B cell (primary cell): ENCODE measurements at regions not wholly inside any gene's neighbourhood (a gene's known extent, or its start where the extent isn't known, plus 50 kb on each side); places are given as distances from the start of the nearest gene placed in this dataset.

ENCODE experiments used
- ATAC-seq: fragments of 200-7000 bp; cut with Tn5 transposase; one replicate; pipeline ENCODE4 v1.10.0; 2021; ENCODE audit warnings: low read depth, mild to moderate bottlenecking, moderate number of reproducible peaks, moderate library complexity
- CTCF ChIA-PET: fragments of 350-600 bp; sonication (Branson Sonifier 250); formaldehyde crosslinking; loops from one replicate; lab custom pipeline; 2021; ENCODE audit warnings: antibody characterized with exemption, inconsistent platforms; lab: Charles Lee
- POLR2A ChIA-PET: fragments of 350-600 bp; sonication (Branson Sonifier 250); formaldehyde crosslinking; loops from one replicate; lab custom pipeline; 2021; ENCODE audit warnings: antibody characterized with exemption; lab: Charles Lee
- DNase-seq: peaks from one replicate; pipeline ENCODE4 v3.0.0; 2013
- H2AFZ ChIP-seq: 2 replicates; pipeline ENCODE4 v1.6.1; 2012; ENCODE audit warnings: mild to moderate bottlenecking, low read depth, low read length; ENCODE audit not compliant: insufficient read depth, poor library complexity, severe bottlenecking
- H3K27ac ChIP-seq, 2 donors: 1 replicate in 1 of 2; 2 replicates in 1 of 2; pipeline ENCODE4 v1.5.1; 2012 to 2013; ENCODE audit warnings: low read length in 2 of 2, mild to moderate bottlenecking in 2 of 2, moderate library complexity in 1 of 2
- H3K27me3 ChIP-seq, 4 experiments: fragments of 200-600 bp in 1 of 4; sonication (generic) in 1 of 4; replicated peaks in 1 of 4; 1 replicate in 2 of 4; 2 replicates in 2 of 4; pipeline versions ENCODE4 v1.6.1 to v1.7.0; 2013 to 2016; ENCODE audit warnings: low read length in 3 of 4, mild to moderate bottlenecking in 2 of 4, mixed read lengths in 1 of 4, moderate library complexity in 1 of 4; ENCODE audit not compliant: insufficient read depth in 4 of 4, control insufficient read depth in 3 of 4; ENCODE audit errors: control extremely low read depth in 1 of 4
- H3K36me3 ChIP-seq, 2 experiments: replicated peaks in 1 of 2; 1 replicate in 1 of 2; 2 replicates in 1 of 2; pipeline versions ENCODE4 v1.6.1 to v1.7.1; 2013; ENCODE audit warnings: low read length in 1 of 2; ENCODE audit not compliant: insufficient read depth in 2 of 2, control insufficient read depth in 1 of 2; ENCODE audit errors: control extremely low read depth in 1 of 2, extremely low read depth in 1 of 2
- H3K4me1 ChIP-seq, 2 donors: fragments of 200-600 bp in 1 of 2; sonication (generic) in 1 of 2; 1 replicate in 1 of 2; 2 replicates in 1 of 2; pipeline versions ENCODE4 v1.5.1 to v1.6.1; 2013 to 2017; ENCODE audit warnings: low read length in 2 of 2; ENCODE audit not compliant: control insufficient read depth in 2 of 2, insufficient read depth in 2 of 2
- H3K4me2 ChIP-seq: replicated peaks from 2 replicates; pipeline ENCODE3; 2012; ENCODE audit warnings: mild to moderate bottlenecking, low read depth, low read length; ENCODE audit not compliant: poor library complexity, severe bottlenecking
- H3K4me3 ChIP-seq, 5 experiments: fragments of 200-600 bp in 1 of 5; sonication (generic) in 1 of 5; 1 replicate in 3 of 5; 2 replicates in 2 of 5; pipeline versions ENCODE4 v1.5.1 to v1.7.0; 2011 to 2016; ENCODE audit warnings: low read length in 4 of 5, mild to moderate bottlenecking in 4 of 5, low read depth in 2 of 5, control low read depth in 1 of 5, moderate library complexity in 1 of 5; ENCODE audit not compliant: insufficient read depth in 1 of 5; ENCODE audit errors: control extremely low read depth in 1 of 5, extremely low read depth in 1 of 5
- H3K79me2 ChIP-seq: fragments of 200-600 bp; sonication (generic); one replicate; pipeline ENCODE4 v1.6.0; 2016; ENCODE audit warnings: low read length; ENCODE audit not compliant: control insufficient read depth, insufficient read depth
- H3K9ac ChIP-seq: fragments of 200-600 bp; sonication (generic); 2 replicates; pipeline ENCODE4 v1.6.1; 2017; ENCODE audit warnings: mild to moderate bottlenecking, low read length, moderate library complexity
- H3K9me3 ChIP-seq, 3 donors: one replicate each; pipeline versions ENCODE4 v1.6.1 to v1.7.1; 2013; ENCODE audit warnings: low read length in 2 of 3; ENCODE audit not compliant: control insufficient read depth in 2 of 3, insufficient read depth in 1 of 3; ENCODE audit errors: control extremely low read depth in 1 of 3
- H4K20me1 ChIP-seq: 2 replicates; pipeline ENCODE4 v1.6.0; 2012; ENCODE audit warnings: mild to moderate bottlenecking, low read length; ENCODE audit not compliant: insufficient read depth, control insufficient read depth, poor library complexity, severe bottlenecking
- H3K27ac Mint-ChIP-seq: one replicate; pipeline ENCODE4 v1.8.0; 2021; ENCODE audit warnings: mixed read lengths
- H3K27me3 Mint-ChIP-seq: one replicate; pipeline ENCODE4 v1.8.0; 2021; ENCODE audit warnings: mixed read lengths
- H3K4me1 Mint-ChIP-seq: one replicate; pipeline ENCODE4 v1.8.0; 2021; ENCODE audit warnings: mixed read lengths
- H3K4me3 Mint-ChIP-seq: one replicate; pipeline ENCODE4 v1.8.0; 2021; ENCODE audit warnings: mixed read lengths
- H3K9me3 Mint-ChIP-seq: one replicate; pipeline ENCODE4 v1.8.0; 2022; ENCODE audit warnings: mixed read lengths; ENCODE audit not compliant: insufficient read depth
- CTCF ChIP-seq: fragments of 200-600 bp; IDR thresholded peaks from one replicate; pipeline ENCODE4 v1.8.0; 2022; ENCODE audit warnings: antibody characterized with exemption, mild to moderate bottlenecking
- EZH2 ChIP-seq: IDR thresholded peaks from 2 replicates; pipeline ENCODE4 v1.6.1; 2012; ENCODE audit warnings: borderline replicate concordance, low read depth, mild to moderate bottlenecking, moderate library complexity, low read length; ENCODE audit not compliant: insufficient read depth, poor library complexity, severe bottlenecking
- WGBS: methylation state at CpG from one replicate; pipeline ENCODE4 v1.1.5; 2013; ENCODE audit warnings: missing lambda C conversion rate; ENCODE audit not compliant: insufficient coverage; 5-methylcytosine and 5-hydroxymethylcytosine counted together
- intact Hi-C: fragments of 100-400 bp; cut with micrococcal nuclease; formaldehyde crosslinking; loops from one replicate; pipeline ENCODE4 v1.10.0; 2022

GRCh38 chr2:173681881-173682650, 283.1 kb downstream of the SP3 start:
- Histone ChIP-seq H3K4me1 (no peaks in the 10 kb centered on the region), H3K4me2 (no peak overlapping the region), H3K27ac (no peak overlapping the region), H3K36me3 (no peaks in the 10 kb centered on the region), H3K79me2 (no peaks in the 10 kb centered on the region), H3K27me3 (no peaks in the 10 kb centered on the region), H3K4me3 (no peak overlapping the region), H3K9me3 (peaks cover 0 to 4% (median 3%) of the 10 kb centered on the region in 3 donors), H3K9ac (no peak overlapping the region), H2AFZ (no peak overlapping the region), H4K20me1 (no peaks in the 10 kb centered on the region)
- no peak for TF ChIP-seq EZH2
- no peak for TF ChIP-seq CTCF
- Mint-ChIP-seq H3K4me1 (no peaks in the 10 kb centered on the region), H3K27me3 (peaks cover 6% of the 10 kb centered on the region), H3K27ac (no peak overlapping the region), H3K9me3 (peaks cover 3% of the 10 kb centered on the region), H3K4me3 (no peak overlapping the region)
- WGBS = no CpG with 5 or more reads among the region's 4 CpGs
- POLR2A ChIA-PET = no interaction called here
- intact Hi-C loops = no loop called here
- CTCF ChIA-PET = no interaction called here
- DNase-seq = no peak
- no peak for ATAC-seq

- no peaks in the 10 kb centered on the region for H3K27me3 Mint-ChIP-seq
- POLR2A ChIA-PET = no interaction called here
Measured at GRCh38 chr2:173684896-173685459, 280.2 kb downstream of the SP3 start.

More at GRCh38 chr2:173684896-173685459, 280.2 kb downstream of the SP3 start:
- H3K27ac ChIP-seq = no peak overlapping the region
- ATAC-seq (no peak), DNase-seq (no peak)
- H3K9me3 ChIP-seq = peaks cover 0 to 4% (median 3%) of the 10 kb centered on the region in 3 donors
- H3K79me2 ChIP-seq = no peaks in the 10 kb centered on the region
- CTCF ChIA-PET = no interaction called here
- TF ChIP-seq CTCF = no peak
- TF ChIP-seq EZH2 = no peak
- no peaks in the 10 kb centered on the region for H3K4me1 Mint-ChIP-seq
- H3K27ac Mint-ChIP-seq = no peak overlapping the region
- no peak overlapping the region for H3K9ac ChIP-seq
- H3K4me3 ChIP-seq = no peak overlapping the region
- intact Hi-C loops = no loop called here
- H3K4me1 ChIP-seq = no peaks in the 10 kb centered on the region
- H3K27me3 ChIP-seq = no peaks in the 10 kb centered on the region
- H3K36me3 ChIP-seq = no peaks in the 10 kb centered on the region
- 100% methylated on average over 1 of the region's 6 CpGs for WGBS
- no peaks in the 10 kb centered on the region for H4K20me1 ChIP-seq
- H3K4me3 Mint-ChIP-seq = no peak overlapping the region
- H3K4me2 ChIP-seq = no peak overlapping the region
- H2AFZ ChIP-seq = no peak overlapping the region
- H3K9me3 Mint-ChIP-seq = peaks cover 3% of the 10 kb centered on the region
